ENCODE measurements at regions not wholly inside any gene's neighbourhood (a gene's known extent, or its start where the extent isn't known, plus 50 kb on each side); places are given as distances from the start of the nearest gene placed in this dataset.

DNA sequence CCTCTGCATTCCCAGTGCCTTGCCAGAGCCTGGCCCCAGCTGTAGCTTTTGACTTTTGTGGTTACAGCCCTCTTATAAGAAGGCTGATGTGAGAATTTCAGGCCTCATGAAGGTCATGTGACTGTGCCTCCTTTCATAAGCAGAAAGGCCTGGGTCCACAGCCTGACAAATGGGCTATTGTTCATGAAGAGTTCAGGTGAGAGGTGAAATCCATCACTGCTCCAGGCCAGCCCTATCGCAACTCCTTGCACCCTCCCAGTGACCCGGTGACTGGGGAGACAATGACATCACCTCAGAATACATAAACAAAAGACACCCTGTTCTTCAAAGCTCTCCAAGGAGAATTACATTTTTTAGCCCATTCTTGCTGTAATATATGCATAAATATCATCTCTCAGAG lies 321.5 kb downstream of the PCNX1 start:
- TF ChIP-seq MYC (IDR thresholded peaks at IDR 0.05; ENCODE audit: low read depth, low read length): no peak
- TF ChIP-seq, protein P1, sequence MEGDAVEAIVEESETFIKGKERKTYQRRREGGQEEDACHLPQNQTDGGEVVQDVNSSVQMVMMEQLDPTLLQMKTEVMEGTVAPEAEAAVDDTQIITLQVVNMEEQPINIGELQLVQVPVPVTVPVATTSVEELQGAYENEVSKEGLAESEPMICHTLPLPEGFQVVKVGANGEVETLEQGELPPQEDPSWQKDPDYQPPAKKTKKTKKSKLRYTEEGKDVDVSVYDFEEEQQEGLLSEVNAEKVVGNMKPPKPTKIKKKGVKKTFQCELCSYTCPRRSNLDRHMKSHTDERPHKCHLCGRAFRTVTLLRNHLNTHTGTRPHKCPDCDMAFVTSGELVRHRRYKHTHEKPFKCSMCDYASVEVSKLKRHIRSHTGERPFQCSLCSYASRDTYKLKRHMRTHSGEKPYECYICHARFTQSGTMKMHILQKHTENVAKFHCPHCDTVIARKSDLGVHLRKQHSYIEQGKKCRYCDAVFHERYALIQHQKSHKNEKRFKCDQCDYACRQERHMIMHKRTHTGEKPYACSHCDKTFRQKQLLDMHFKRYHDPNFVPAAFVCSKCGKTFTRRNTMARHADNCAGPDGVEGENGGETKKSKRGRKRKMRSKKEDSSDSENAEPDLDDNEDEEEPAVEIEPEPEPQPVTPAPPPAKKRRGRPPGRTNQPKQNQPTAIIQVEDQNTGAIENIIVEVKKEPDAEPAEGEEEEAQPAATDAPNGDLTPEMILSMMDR (IDR thresholded peaks at IDR 0.05; ENCODE audit: extremely low read depth in 1 of 2, insufficient read depth in 1 of 2, low read depth in 1 of 2, low read length in 2 of 2): no peak
- TF ChIP-seq EZH2 (IDR thresholded peaks at IDR 0.05; ENCODE audit: borderline replicate concordance, low read depth, low read length, severe bottlenecking): no peak
